Uterus (tissue), 3 donors: ENCODE measurements at regions not wholly inside any gene's neighbourhood (a gene's known extent, or its start where the extent isn't known, plus 50 kb on each side); places are given as distances from the start of the nearest gene placed in this dataset.

Experiments used
- DNase-seq, 2 donors: peaks; one replicate each; pipeline ENCODE4 v3.0.0-alpha.2; 2019 to 2020
- H3K27ac ChIP-seq, 2 donors: fragments of 200-600 bp; sonication (generic); 1 replicate in 1 of 2; 2 replicates in 1 of 2; pipeline ENCODE4 v1.5.1; 2016 to 2018
- H3K27me3 ChIP-seq, 2 donors: fragments of 200-600 bp; sonication (generic); one replicate each; pipeline ENCODE4 v1.5.1; 2018 to 2019; ENCODE audit warnings: control low read depth in 1 of 2
- H3K36me3 ChIP-seq, 2 donors: fragments of 200-600 bp; sonication (generic); one replicate each; pipeline ENCODE4 v1.5.1; 2019; ENCODE audit warnings: control low read depth in 1 of 2
- H3K4me1 ChIP-seq, 2 donors: fragments of 200-600 bp; sonication (generic); one replicate each; pipeline ENCODE4 v1.5.1; 2018 to 2019; ENCODE audit warnings: control low read depth in 1 of 2
- H3K4me3 ChIP-seq, 2 donors: fragments of 200-600 bp; sonication (generic); 1 replicate in 1 of 2; 2 replicates in 1 of 2; pipeline ENCODE4 v1.5.1; 2018 to 2019; ENCODE audit warnings: mild to moderate bottlenecking in 1 of 2
- H3K9me3 ChIP-seq, 2 donors: fragments of 200-600 bp; sonication (generic); one replicate each; pipeline ENCODE4 v1.5.1; 2019; ENCODE audit warnings: control low read depth in 1 of 2
- CTCF ChIP-seq, 4 experiments: fragments of 200-600 bp in 2 of 4; fragments of 450-650 bp in 2 of 4; sonication (generic) in 2 of 4; IDR thresholded peaks; one replicate each; pipeline ENCODE4 v1.5.1; 2016 to 2019; ENCODE audit warnings: antibody characterized with exemption in 4 of 4, mild to moderate bottlenecking in 2 of 4, moderate library complexity in 1 of 4
- POLR2A ChIP-seq, 2 donors: fragments of 450-650 bp; IDR thresholded peaks; one replicate each; pipeline ENCODE4 v1.6.1; 2016; ENCODE audit warnings: antibody characterized with exemption in 2 of 2, mild to moderate bottlenecking in 1 of 2, moderate library complexity in 1 of 2
- intact Hi-C: fragments of 100-400 bp; cut with DNase I; formaldehyde crosslinking; loops from one replicate; pipeline ENCODE4 v1.15.1; 2023; ENCODE audit warnings: low total_unique reads
- donor health status: DM: yes; HTN: yes; CAD: no.

- TF ChIP-seq POLR2A (IDR thresholded peaks at IDR 0.05) (no peak), CTCF (IDR thresholded peaks at IDR 0.05) (no peak)
- no peak for DNase-seq
- no peaks in the 10 kb centered on the region for H3K4me1 ChIP-seq
These were observed 1558.5 kb upstream of the TMEM132C start for GRCh38 chr12:126708492-126708896.

GRCh38 chr12:126718365-126718764 lies 1548.6 kb upstream of the TMEM132C start:
- TF ChIP-seq POLR2A (IDR thresholded peaks at IDR 0.05) (no peak), CTCF (IDR thresholded peaks at IDR 0.05) (no peak)

More at GRCh38 chr12:126708492-126708896, 1558.5 kb upstream of the TMEM132C start:
- H3K9me3 ChIP-seq = no peaks in the 10 kb centered on the region
- no peak overlapping the region for H3K4me3 ChIP-seq
- no peak overlapping the region for H3K27ac ChIP-seq
- no peaks in the 10 kb centered on the region for H3K27me3 ChIP-seq
- intact Hi-C loops = no loop called here
- H3K36me3 ChIP-seq = no peaks in the 10 kb centered on the region

GRCh38 chr12:126719912-126720705 lies 1546.9 kb upstream of the TMEM132C start:
- intact Hi-C loops = no loop called here
- TF ChIP-seq CTCF (IDR thresholded peaks at IDR 0.05) = no peak
- no peak for TF ChIP-seq POLR2A (IDR thresholded peaks at IDR 0.05)
- no peak for DNase-seq
- H3K27ac ChIP-seq = no peak overlapping the region
- no peaks in the 10 kb centered on the region for H3K36me3 ChIP-seq
- H3K4me1 ChIP-seq = no peaks in the 10 kb centered on the region
- H3K9me3 ChIP-seq = no peaks in the 10 kb centered on the region
- no peak overlapping the region for H3K4me3 ChIP-seq
- no peaks in the 10 kb centered on the region for H3K27me3 ChIP-seq

More at GRCh38 chr12:126718365-126718764, 1548.6 kb upstream of the TMEM132C start:
- no peak for DNase-seq
- no peak overlapping the region for H3K4me3 ChIP-seq
- H3K9me3 ChIP-seq = no peaks in the 10 kb centered on the region
- no peaks in the 10 kb centered on the region for H3K27me3 ChIP-seq
- no peak overlapping the region for H3K27ac ChIP-seq
- H3K4me1 ChIP-seq = no peaks in the 10 kb centered on the region
- no peaks in the 10 kb centered on the region for H3K36me3 ChIP-seq
- intact Hi-C loops = no loop called here

GRCh38 chr12:126726481-126727217 lies 1540.3 kb upstream of the TMEM132C start:
- no peak for TF ChIP-seq CTCF (IDR thresholded peaks at IDR 0.05)
- no peak for TF ChIP-seq POLR2A (IDR thresholded peaks at IDR 0.05)
- DNase-seq = no peak
- intact Hi-C loops = no loop called here
- no peaks in the 10 kb centered on the region for H3K4me1 ChIP-seq
- no peaks in the 10 kb centered on the region for H3K36me3 ChIP-seq
- no peaks in the 10 kb centered on the region for H3K9me3 ChIP-seq
- no peaks in the 10 kb centered on the region for H3K27me3 ChIP-seq
- H3K27ac ChIP-seq = no peak overlapping the region
- no peak overlapping the region for H3K4me3 ChIP-seq
